ENCODE measurements at regions not wholly inside any gene's neighbourhood (a gene's known extent, or its start where the extent isn't known, plus 50 kb on each side); places are given as distances from the start of the nearest gene placed in this dataset.

GRCh38 chr5:57315941-57316340, 142.1 kb downstream of the GPBP1 start:
- intact Hi-C loops (cut with DNase I): no loop called here

More at GRCh38 chr5:57315941-57316340, 142.1 kb downstream of the GPBP1 start:
- no peaks in the 10 kb centered on the region for H3K36me3 ChIP-seq
- ATAC-seq (no peak), DNase-seq (no peak)
- H3K27ac ChIP-seq: no peak overlapping the region
- no peaks in the 10 kb centered on the region for H3K27me3 ChIP-seq
- TF ChIP-seq CTCF (IDR thresholded peaks at IDR 0.05): no peak
- H3K9me3 ChIP-seq: no peaks in the 10 kb centered on the region
- peaks cover 0 to 6% (median 0%) of the 10 kb centered on the region in 9 donors for H3K4me1 ChIP-seq
- WGBS, 2 donors: 97% methylated on average over 3 of the region's 3 CpGs
- no peak overlapping the region for H3K4me3 ChIP-seq

Measured in heart right ventricle (tissue), 16 donors.